H1 (cell line): ENCODE measurements at regions not wholly inside any gene's neighbourhood (a gene's known extent, or its start where the extent isn't known, plus 50 kb on each side); places are given as distances from the start of the nearest gene placed in this dataset.

Experiments used
- CTCF ChIA-PET: fragments of 300-600 bp; sonication (Branson Sonifier 250); formaldehyde crosslinking; loops from one replicate; lab custom pipeline; 2021; ENCODE audit not compliant: partially characterized antibody; lab: Charles Lee
- POLR2A ChIA-PET: fragments of 300-600 bp; sonication (Branson Sonifier 250); formaldehyde crosslinking; loops from one replicate; lab custom pipeline; 2021; ENCODE audit warnings: inconsistent platforms; ENCODE audit not compliant: partially characterized antibody; lab: Charles Lee
- DNase-seq, 2 experiments: peaks; one replicate each; pipeline versions ENCODE4 v3.0.0 to v3.0.0-alpha.2; 2010 to 2022; ENCODE audit warnings: low spot score in 2 of 2, low read depth in 1 of 2, mixed read lengths in 1 of 2
- FAIRE-seq: peaks from 2 replicates; lab custom pipeline; 2011; peaks lifted over from hg19 to GRCh38; lab: Jason Lieb, UNC
- H2AFZ ChIP-seq: 2 replicates; pipeline ENCODE4 v1.8.1; 2012; ENCODE audit warnings: low read length, inconsistent platforms
- H2AK5ac ChIP-seq: 2 replicates; pipeline ENCODE4 v1.6.1; 2013; ENCODE audit warnings: low read depth, low read length
- H2BK120ac ChIP-seq: replicated peaks from 2 replicates; pipeline ENCODE3; 2013; ENCODE audit warnings: low read depth, low read length, inconsistent platforms
- H2BK12ac ChIP-seq: 2 replicates; pipeline ENCODE4 v1.6.1; 2013; ENCODE audit warnings: low read depth, low read length
- H2BK15ac ChIP-seq: 2 replicates; pipeline ENCODE4 v1.6.1; 2013; ENCODE audit warnings: low read length
- H2BK20ac ChIP-seq: 2 replicates; pipeline ENCODE4 v1.6.1; 2013; ENCODE audit warnings: low read length
- H2BK5ac ChIP-seq: 2 replicates; pipeline ENCODE4 v1.6.1; 2013; ENCODE audit warnings: low read depth, low read length
- H3K14ac ChIP-seq: 2 replicates; pipeline ENCODE4 v1.6.1; 2013; ENCODE audit warnings: inconsistent platforms; ENCODE audit not compliant: insufficient read length
- H3K18ac ChIP-seq: 2 replicates; pipeline ENCODE4 v1.6.1; 2013; ENCODE audit warnings: low read length; ENCODE audit errors: extremely low read depth
- H3K23ac ChIP-seq: 2 replicates; pipeline ENCODE4 v1.6.1; 2013; ENCODE audit warnings: inconsistent platforms; ENCODE audit not compliant: insufficient read length
- H3K23me2 ChIP-seq: 2 replicates; pipeline ENCODE4 v1.6.1; 2013; ENCODE audit warnings: low read depth, low read length
- H3K27ac ChIP-seq: 2 replicates; pipeline ENCODE4 v1.6.1; 2011; ENCODE audit warnings: low read depth, low read length, inconsistent platforms
- H3K27me3 ChIP-seq, 4 experiments: replicated peaks in 1 of 4; 1 replicate in 1 of 4; 2 replicates in 3 of 4; pipeline versions ENCODE4 v1.6.1 to v1.8.1; 2011 to 2013; ENCODE audit warnings: low read length in 3 of 4, mild to moderate bottlenecking in 3 of 4, inconsistent platforms in 2 of 4, mixed read lengths in 2 of 4, moderate library complexity in 1 of 4; ENCODE audit not compliant: control insufficient read depth in 3 of 4, insufficient read depth in 3 of 4; ENCODE audit errors: extremely low read depth in 1 of 4
- H3K36me3 ChIP-seq, 4 experiments: 2 replicates each; pipeline versions ENCODE4 v1.6.1 to v1.8.1; 2011 to 2013; ENCODE audit warnings: mild to moderate bottlenecking in 4 of 4, low read length in 3 of 4, moderate library complexity in 2 of 4, control low read depth in 1 of 4, inconsistent platforms in 1 of 4; ENCODE audit not compliant: insufficient read depth in 4 of 4, control insufficient read depth in 2 of 4
- H3K4ac ChIP-seq: replicated peaks from 2 replicates; pipeline ENCODE3; 2013; ENCODE audit warnings: low read length, low read depth, mixed read lengths, inconsistent platforms; ENCODE audit not compliant: insufficient read length
- H3K4me1 ChIP-seq, 4 experiments: replicated peaks in 1 of 4; 1 replicate in 1 of 4; 2 replicates in 3 of 4; pipeline versions ENCODE4 v1.6.1 to v1.8.1; 2011 to 2013; ENCODE audit warnings: low read length in 3 of 4, inconsistent platforms in 2 of 4, mixed read lengths in 1 of 4; ENCODE audit not compliant: insufficient read depth in 4 of 4, control insufficient read depth in 3 of 4
- H3K4me2 ChIP-seq, 2 experiments: 2 replicates each; pipeline versions ENCODE4 v1.6.1 to v1.8.1; 2011 to 2013; ENCODE audit warnings: low read depth in 2 of 2, low read length in 2 of 2, control low read depth in 1 of 2, inconsistent platforms in 1 of 2, mild to moderate bottlenecking in 1 of 2; ENCODE audit not compliant: insufficient read depth in 1 of 2
- H3K4me3 ChIP-seq, 4 experiments: fragments of 200-600, 300-600 bp in 1 of 4; sonication (generic), shearing (Covaris generic), sonication (Bioruptor Twin) in 1 of 4; 2 replicates each; pipeline versions ENCODE4 v1.5.1 to v1.8.1; 2011 to 2016; ENCODE audit warnings: low read length in 4 of 4, low read depth in 3 of 4, control low read depth in 2 of 4, inconsistent platforms in 2 of 4, mild to moderate bottlenecking in 2 of 4, mixed read lengths in 1 of 4, moderate library complexity in 1 of 4; ENCODE audit not compliant: insufficient read depth in 2 of 4; ENCODE audit errors: extremely low read depth in 1 of 4
- H3K56ac ChIP-seq: replicated peaks from 2 replicates; pipeline ENCODE3; 2013; ENCODE audit warnings: low read depth, mild to moderate bottlenecking, mixed read lengths, low read length, inconsistent platforms; ENCODE audit not compliant: insufficient read length
- H3K79me1 ChIP-seq: 2 replicates; pipeline ENCODE4 v1.6.1; 2013; ENCODE audit warnings: low read depth, low read length, control low read depth
- H3K79me2 ChIP-seq, 2 experiments: 2 replicates each; pipeline versions ENCODE4 v1.6.1 to v1.8.1; 2012 to 2013; ENCODE audit warnings: low read length in 2 of 2, mild to moderate bottlenecking in 2 of 2, inconsistent platforms in 1 of 2; ENCODE audit not compliant: insufficient read depth in 2 of 2, control insufficient read depth in 1 of 2
- H3K9ac ChIP-seq, 4 experiments: replicated peaks in 1 of 4; 1 replicate in 1 of 4; 2 replicates in 3 of 4; pipeline versions ENCODE4 v1.6.1 to v1.8.1; 2011 to 2013; ENCODE audit warnings: low read depth in 3 of 4, low read length in 3 of 4, control low read depth in 2 of 4, mild to moderate bottlenecking in 2 of 4, moderate library complexity in 2 of 4, inconsistent platforms in 1 of 4; ENCODE audit errors: extremely low read depth in 1 of 4
- H3K9me3 ChIP-seq, 2 experiments: 2 replicates each; pipeline versions ENCODE4 v1.6.1 to v1.8.1; 2012 to 2013; ENCODE audit warnings: mild to moderate bottlenecking in 2 of 2, moderate library complexity in 2 of 2, control low read depth in 1 of 2, inconsistent platforms in 1 of 2, low read depth in 1 of 2, low read length in 1 of 2, mixed read lengths in 1 of 2; ENCODE audit not compliant: insufficient read depth in 2 of 2
- H4K20me1 ChIP-seq, 2 experiments: replicated peaks in 1 of 2; 2 replicates each; pipeline versions ENCODE3 to v1.8.1; 2011 to 2013; ENCODE audit warnings: inconsistent platforms in 2 of 2, low read length in 2 of 2, mild to moderate bottlenecking in 1 of 2; ENCODE audit not compliant: insufficient read depth in 2 of 2, control insufficient read depth in 1 of 2
- H4K5ac ChIP-seq: 2 replicates; pipeline ENCODE4 v1.6.1; 2013; ENCODE audit warnings: low read length, low read depth, mixed read lengths, inconsistent platforms; ENCODE audit not compliant: insufficient read length
- H4K8ac ChIP-seq: 2 replicates; pipeline ENCODE4 v1.8.0; 2013; ENCODE audit warnings: mild to moderate bottlenecking, moderate library complexity, low read length, inconsistent platforms; ENCODE audit not compliant: insufficient read depth; ENCODE audit errors: extremely low read depth
- H4K91ac ChIP-seq: replicated peaks from 2 replicates; pipeline ENCODE3; 2013; ENCODE audit warnings: low read length, mixed read lengths, inconsistent platforms; ENCODE audit not compliant: insufficient read length
- ATF2 ChIP-seq: IDR thresholded peaks from 2 replicates; pipeline ENCODE4 v1.6.1; 2012; ENCODE audit warnings: low read length, inconsistent platforms
- CHD2 ChIP-seq: IDR thresholded peaks from 2 replicates; pipeline ENCODE4 v1.6.1; 2012; ENCODE audit warnings: low read length, improper control_type of control experiment
- FOSL1 ChIP-seq: IDR thresholded peaks from 2 replicates; pipeline ENCODE4 v1.6.1; 2011; ENCODE audit warnings: mild to moderate bottlenecking, low read depth, low read length, moderate library complexity; ENCODE audit not compliant: insufficient read depth
- KDM5A ChIP-seq: fragments of 200-600 bp; IDR thresholded peaks from 2 replicates; pipeline ENCODE4 v1.7.1; 2012; ENCODE audit warnings: mild to moderate bottlenecking, low read length, inconsistent platforms, mixed read lengths
- SP1 ChIP-seq: IDR thresholded peaks from 2 replicates; pipeline ENCODE4 v1.6.1; 2011; ENCODE audit warnings: low read depth, low read length
- SUZ12 ChIP-seq: fragments of 200-600 bp; sonication (generic); IDR thresholded peaks from 2 replicates; pipeline ENCODE4 v1.6.1; 2012; ENCODE audit warnings: mild to moderate bottlenecking, inconsistent platforms, low read length, moderate library complexity, mixed read lengths
- TAF7 ChIP-seq: optimal IDR thresholded peaks from 2 replicates; pipeline ENCODE3; 2011; ENCODE audit warnings: low read depth, mild to moderate bottlenecking, inconsistent platforms, low read length, moderate library complexity, borderline replicate concordance
- WGBS, 2 experiments: shearing (Covaris generic) in 1 of 2; methylation state at CpG; one replicate each; pipeline versions ENCODE4 v1.1.6 to v1.1.7; 2013 to 2015; ENCODE audit warnings: low lambda C conversion rate in 2 of 2, mixed read lengths in 2 of 2, inconsistent platforms in 1 of 2, low coverage in 1 of 2, missing lambda C conversion rate in 1 of 2; ENCODE audit not compliant: insufficient replicate concordance in 2 of 2, insufficient coverage in 1 of 2, insufficient read length in 1 of 2; ENCODE audit errors: extremely low coverage in 1 of 2, missing lambda C conversion rate in 1 of 2; 5-methylcytosine and 5-hydroxymethylcytosine counted together

GRCh38 chr4:123674762-123675465, 278.3 kb downstream of the SPRY1 start:
- Histone ChIP-seq H3K56ac (no peak overlapping the region), H3K4ac (no peak overlapping the region), H4K8ac (no peak overlapping the region), H3K27me3 (no peaks in the 10 kb centered on the region), H2AK5ac (no peak overlapping the region), H3K4me1 (peaks cover 0 to 5% (median 0%) of the 10 kb centered on the region in 4 experiments; a peak in 1 of 7 replicates), H3K9me3 (no peaks in the 10 kb centered on the region), H3K79me2 (no peaks in the 10 kb centered on the region), H3K4me2 (no peak overlapping the region), H3K79me1 (no peaks in the 10 kb centered on the region), H4K91ac (no peak overlapping the region), H3K23me2 (no peaks in the 10 kb centered on the region), H2BK12ac (no peak overlapping the region), H3K18ac (no peak overlapping the region), H2BK120ac (no peak overlapping the region), H2BK5ac (no peak overlapping the region), H3K36me3 (no peaks in the 10 kb centered on the region), H3K27ac (no peak overlapping the region), H3K14ac (no peak overlapping the region), H4K20me1 (no peaks in the 10 kb centered on the region), H2BK15ac (no peak overlapping the region), H2AFZ (no peak overlapping the region), H3K4me3 (no peak overlapping the region), H3K9ac (no peak overlapping the region), H2BK20ac (no peak overlapping the region), H4K5ac (no peak overlapping the region), H3K23ac (no peak overlapping the region)
- ChIA-PET POLR2A (no interaction called here), CTCF (no interaction called here)
- no peak for DNase-seq
- FAIRE-seq: no peak
- WGBS, 2 experiments: 90% methylated on average over 5 of the region's 5 CpGs; no CpG with 5 or more reads in 1 of the 2 experiments
- TF ChIP-seq KDM5A (no peak), ATF2 (no peak), SUZ12 (no peak), FOSL1 (no peak), TAF7 (no peak), CHD2 (no peak), SP1 (no peak)
